GM19438 (cell line): ENCODE measurements at regions not wholly inside any gene's neighbourhood (a gene's known extent, or its start where the extent isn't known, plus 50 kb on each side); places are given as distances from the start of the nearest gene placed in this dataset.
"Not testable (repeated sequence)": the region's sequence is repeated elsewhere in the genome, so short reads cannot be mapped to it uniquely, and the experiment has no call there.

ENCODE experiments used
- ATAC-seq: cut with Tn5 transposase; IDR thresholded peaks from one replicate; pipeline ENCODE4 v1.9.1; 2021; ENCODE audit warnings: low read depth; ENCODE audit not compliant: unreplicated experiment

DNA sequence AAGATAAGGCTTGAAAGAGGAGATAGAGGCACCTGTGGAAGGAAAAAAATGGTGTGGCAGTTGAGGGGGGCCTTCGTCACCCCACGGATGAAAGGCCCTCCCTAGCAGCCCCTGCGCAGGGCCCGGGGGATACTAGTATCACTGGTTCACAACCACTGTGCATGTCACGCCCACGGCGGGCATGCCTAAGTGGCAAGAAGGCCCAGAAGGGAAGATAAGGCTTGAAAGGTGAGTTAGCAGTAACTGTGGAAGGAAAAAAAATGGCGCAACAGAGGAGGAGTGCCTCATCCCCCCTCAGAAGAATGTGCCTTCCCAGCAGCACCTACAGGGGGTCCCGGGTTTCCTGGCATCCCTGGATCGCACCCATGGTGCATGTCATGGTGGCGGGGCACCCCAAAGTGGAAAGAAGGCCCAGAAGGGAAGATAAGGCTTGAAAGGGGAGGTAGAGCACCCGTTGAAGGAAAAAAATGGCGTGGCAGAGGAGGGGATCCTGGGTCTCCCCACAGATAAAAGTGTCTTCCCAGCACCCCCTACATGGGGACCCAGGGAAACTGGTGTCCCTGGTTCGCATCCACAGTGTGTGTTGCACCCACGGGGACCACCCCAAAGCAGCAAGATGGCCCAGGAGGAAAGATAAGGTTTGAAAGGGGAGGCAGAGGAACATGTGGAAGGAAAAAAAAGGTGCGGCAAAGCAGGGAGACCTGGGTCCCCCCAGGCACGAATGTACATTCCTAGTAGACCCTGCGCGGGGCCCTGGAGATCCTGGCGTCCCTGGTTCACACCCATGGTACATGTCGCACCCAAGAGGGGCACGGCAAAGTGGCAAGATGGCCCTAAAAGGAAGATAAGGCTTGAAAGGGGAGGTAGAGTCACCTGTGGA lies 279.2 kb downstream of the ALG10 start:
- no peak for ATAC-seq

DNA sequence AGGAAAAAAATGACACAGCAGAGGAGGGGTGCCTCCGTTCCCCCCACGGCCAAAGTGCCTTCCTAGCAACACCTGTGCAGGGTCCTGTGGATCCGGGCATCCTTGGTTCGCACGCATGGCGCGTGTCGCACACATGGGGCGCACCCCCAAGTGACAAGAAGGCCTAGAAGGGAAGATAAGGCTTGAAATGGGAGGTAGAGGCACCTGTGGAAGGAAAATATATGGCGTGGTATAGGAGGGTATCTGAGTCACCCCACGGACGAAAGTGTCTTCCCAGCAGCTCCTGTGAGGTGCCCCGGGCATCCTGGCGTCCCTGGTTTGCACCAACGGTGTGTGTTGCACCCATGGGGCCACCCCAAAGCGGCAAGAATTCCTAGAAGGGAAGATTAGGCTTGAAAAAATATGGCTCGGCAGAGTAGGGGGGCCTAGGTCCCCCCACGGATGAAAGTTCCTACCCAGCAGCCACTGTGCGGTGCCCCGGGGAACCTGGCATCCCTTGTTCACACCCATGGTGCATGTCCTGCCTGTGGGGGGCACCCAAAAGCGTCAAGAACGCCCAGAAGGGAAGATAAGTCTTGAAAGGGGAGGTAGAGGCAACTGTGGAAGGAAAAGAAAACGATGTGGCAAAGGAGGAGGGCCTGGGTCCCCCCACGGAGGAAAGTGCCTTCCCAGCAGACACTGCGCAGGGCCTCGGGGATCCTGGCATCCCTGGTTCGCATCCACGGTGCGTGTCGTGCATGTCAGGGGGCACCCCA lies 280.0 kb downstream of the ALG10 start:
- no peak for ATAC-seq

DNA sequence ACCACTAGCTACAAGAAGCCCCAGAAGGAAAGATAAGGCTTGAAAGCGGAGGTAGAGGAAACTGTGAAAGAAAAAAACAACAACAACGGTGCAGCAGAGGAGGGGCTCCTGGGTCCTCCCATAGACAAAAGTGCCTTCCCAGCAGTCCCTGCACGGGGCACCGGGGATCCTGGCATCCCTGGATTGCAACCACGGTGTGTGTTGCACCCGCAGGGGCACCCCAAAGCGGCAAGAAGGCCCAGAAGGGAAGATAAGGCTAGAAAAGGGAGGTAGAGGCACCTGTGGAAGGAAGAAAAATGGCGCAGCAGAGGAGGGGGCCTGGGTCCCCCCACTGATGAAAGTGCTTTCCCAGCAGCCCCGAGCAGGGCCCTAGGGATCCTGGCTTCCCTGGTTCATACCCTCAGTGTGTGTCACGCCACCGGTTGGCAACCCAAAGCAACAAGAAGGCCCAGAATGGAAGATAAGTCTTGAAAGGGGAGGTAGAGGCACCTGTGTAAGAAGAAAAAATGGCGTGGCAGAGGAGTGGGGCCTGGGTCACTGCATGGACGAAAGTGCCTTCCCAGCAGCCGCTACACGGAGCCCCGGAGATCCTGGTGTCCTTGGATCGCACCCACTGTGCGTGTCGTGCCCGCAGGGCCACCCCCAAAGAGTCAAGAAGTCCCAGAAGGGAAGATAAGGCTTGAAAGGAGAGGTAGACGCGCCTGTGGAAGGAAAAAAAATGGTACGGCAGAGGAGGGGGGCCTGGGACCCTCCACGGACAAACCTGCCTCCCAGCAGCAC lies 281.0 kb downstream of the ALG10 start:
- ATAC-seq = no peak

DNA sequence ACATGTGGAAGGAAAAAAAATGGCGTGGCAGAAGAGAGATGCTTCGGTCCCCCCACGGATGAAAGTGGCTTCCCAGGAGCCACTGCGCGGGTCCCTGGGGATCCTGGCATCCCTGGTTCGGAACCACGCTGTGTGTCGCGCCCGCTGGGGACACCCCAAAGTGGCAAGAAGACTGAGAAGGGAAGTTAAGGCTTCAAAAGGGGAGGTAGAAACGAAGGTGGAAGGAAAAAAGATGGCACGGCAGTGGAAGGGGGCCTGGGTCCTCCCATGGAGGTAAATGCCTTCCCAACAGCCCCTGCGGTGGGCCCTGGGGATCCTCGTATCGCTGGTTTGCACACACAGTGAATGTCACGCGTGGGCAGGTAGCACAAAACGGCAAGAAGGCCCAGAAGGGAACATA lies 281.7 kb downstream of the ALG10 start:
- no peak for ATAC-seq

DNA sequence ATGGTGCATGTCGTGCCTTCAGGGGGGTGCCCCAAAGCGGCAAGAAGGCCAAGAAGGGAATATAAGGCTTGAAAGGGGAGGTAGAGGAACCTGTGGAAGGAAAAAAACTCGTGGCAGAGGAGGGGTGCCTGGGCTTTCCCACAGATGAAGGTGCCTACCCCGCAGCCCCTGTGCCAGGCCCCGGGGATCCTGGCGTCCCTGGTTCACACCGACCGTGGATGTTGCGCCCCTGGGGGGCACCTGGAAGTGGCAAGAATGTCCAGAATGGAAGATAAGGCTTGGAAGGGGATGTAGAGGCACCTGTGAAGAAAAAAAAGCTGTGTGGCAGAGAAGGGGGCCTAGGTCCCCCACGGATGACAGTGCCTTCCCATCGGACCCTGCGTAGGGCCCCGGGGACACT lies 282.2 kb downstream of the ALG10 start:
- ATAC-seq = no peak

DNA sequence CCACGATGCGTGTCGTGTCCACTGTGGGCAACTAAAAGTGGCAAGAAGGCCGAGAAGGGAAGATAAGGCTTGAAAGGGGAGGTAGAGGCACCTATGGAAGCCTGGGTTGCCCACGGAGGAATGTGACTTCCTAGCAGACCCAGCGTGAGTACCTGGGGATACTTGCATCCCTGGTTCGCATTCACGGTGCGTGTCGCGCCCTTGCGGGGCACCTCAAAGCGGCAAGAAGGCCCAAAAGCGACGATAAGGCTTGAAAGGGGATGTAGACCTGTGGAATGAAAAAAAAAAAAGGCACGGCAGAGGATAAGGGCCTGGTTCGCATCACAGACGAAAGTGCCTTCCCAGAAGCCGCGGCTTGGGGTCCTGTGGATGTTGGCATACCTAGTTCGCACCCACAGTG lies 282.9 kb downstream of the ALG10 start:
- no peak for ATAC-seq

DNA sequence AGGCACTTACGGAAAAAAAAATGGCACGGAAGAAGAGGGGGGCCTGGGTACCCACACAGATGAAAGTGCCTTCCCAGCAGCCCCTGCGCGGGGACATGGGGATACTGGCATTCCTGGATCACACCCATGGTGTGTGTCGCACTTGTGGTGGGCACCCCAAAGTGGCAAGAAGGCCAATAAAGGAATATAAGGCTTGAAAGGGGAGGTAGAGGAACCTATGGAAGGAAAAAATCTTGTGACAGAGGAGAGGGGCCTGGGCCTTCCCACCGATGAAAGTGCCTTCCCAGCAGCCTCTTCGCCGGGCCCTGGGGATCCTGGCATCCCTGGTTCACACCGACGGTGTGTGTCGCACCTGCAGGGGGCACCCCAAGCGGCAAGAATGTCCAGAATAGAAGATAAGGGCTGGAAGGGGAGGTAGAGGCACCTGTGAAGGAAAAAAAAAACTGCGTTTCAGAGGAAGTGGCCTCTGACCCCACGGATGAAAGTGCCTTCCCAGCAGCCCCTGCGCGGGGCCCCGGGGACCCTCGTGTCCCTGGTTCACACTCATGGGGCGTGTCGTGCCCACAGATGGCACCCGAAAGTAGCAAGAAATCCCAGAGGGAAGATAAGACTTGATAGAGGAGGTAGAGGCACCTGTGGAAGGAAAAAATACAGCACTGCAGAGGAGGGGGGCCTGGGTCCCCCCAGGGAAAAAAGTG lies 284.0 kb downstream of the ALG10 start:
- ATAC-seq = no peak

DNA sequence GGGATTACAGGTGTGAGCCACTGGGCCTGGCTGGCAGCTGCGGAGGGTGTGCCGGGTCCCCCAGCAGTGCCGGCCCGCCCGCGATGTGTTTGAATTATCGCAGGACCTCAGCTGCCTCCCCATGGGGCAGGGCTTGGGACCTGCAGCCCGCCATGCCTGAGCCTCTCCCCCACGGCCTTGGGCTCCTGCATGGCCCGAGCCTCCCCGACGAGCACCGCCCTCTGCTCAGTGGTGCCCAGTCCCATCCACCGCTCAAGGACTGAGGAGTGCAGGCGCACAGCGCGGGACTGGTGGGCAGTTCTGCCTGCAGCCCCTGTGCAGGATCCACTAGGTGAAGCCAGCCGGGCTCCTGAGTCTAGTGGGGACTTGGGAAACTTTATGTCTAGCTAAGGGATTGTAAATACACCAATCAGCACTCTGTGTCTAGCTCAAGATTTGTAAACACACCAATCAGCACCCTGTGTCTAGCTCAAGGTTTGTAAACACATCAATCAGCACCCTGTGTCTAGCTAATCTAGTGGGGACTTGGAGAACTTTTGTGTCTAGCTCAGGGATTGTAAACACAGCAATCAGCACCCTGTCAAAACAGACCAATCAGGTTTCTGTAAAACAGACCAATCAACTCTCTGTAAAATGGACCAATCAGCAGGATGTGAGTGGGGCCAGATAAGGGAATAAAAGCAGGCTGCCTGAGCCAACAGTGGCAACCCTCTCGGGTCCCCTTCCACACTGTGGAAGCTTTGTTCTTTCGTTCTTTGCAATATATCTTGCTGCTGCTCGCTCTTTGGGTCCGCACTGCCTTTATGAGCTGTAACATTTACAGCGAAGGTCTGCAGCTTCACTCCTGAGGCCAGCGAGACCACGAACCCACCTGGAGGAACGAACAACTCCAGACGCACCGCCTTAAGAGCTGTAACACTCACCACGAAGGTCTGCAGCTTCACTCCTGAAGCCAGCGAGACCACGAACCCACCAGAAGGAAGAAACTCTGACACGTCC lies 287.8 kb downstream of the ALG10 start:
- not testable (repeated sequence) for ATAC-seq

DNA sequence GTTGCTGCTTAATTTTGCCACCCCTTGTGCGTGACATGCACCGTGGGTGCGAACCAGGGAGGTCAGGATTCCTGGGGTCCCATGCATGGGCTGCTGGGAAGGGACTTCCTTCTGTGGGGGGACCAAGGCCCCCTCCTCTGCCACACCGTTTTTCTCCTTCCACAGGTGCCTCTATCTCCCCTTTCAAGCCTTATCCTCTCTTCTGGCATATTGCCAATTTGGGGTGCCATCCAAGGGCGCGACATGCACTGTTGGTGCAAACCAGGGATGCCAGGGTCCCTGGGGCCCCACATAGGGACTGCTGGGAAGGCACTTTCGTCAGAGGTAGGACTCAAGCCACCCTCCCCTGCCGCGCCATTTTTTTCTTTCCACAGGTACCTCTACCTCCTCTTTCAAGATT lies 289.0 kb downstream of the ALG10 start:
- no peak for ATAC-seq

DNA sequence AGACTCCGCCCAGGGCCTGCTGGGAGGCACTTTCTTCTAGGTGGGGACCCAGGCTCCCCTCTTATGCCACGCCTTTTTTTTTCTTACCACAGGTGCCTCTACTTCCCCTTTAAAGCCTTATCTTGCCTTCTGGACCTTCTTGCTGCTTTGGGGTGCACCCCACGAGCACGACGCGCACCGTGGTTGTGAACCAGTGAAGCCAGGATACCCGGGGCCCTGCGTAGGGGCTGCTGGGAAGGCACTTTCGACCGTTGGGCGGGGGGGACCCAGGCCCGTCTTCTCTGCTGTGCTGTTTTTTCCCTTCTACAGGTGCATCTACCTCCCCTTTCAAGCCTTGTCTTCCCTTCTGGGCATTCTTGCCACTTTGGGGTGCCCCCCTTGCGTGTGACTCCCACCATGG lies 305.4 kb downstream of the ALG10 start:
- no peak for ATAC-seq

DNA sequence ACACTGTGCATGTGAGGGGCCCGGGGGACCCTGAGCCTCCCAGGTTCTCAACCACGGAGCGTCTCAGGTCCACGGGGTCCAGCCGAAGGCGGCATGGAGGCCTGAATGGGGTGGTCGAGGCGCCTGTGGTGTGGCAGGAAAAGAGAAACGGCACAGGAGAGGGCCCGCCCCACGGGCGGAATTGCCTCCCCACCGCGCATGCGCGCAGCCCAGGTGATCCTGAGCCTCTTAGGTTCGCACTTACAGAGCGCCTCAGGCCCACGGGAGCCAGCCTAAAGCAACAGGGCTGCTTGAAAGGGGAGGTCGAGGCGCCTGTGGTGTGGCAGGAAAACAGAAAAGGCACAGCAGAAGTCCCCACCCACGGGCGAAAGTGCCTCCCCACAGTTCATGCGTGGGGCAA lies 311.0 kb downstream of the ALG10 start:
- no peak for ATAC-seq

DNA sequence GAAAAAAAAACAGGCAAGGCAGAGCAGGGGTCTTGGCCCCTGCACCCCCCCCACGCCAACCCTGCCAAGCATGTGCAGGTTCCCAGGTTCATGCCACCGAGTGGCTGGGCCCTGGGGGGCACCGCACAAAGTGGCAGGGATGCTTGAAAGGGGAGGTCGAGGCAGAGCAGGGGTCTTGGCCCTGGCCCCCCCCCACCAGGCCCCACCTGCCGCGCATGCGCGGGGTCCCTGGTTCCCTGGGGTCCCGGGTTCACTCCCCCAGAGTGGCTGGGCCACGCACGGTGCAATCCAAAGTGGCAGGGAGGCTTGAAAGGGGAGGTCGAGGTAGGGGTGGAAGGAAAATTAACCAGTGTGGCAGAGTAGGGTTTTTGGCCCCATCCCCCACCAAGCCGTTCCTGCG lies 312.2 kb downstream of the ALG10 start:
- ATAC-seq = no peak

DNA sequence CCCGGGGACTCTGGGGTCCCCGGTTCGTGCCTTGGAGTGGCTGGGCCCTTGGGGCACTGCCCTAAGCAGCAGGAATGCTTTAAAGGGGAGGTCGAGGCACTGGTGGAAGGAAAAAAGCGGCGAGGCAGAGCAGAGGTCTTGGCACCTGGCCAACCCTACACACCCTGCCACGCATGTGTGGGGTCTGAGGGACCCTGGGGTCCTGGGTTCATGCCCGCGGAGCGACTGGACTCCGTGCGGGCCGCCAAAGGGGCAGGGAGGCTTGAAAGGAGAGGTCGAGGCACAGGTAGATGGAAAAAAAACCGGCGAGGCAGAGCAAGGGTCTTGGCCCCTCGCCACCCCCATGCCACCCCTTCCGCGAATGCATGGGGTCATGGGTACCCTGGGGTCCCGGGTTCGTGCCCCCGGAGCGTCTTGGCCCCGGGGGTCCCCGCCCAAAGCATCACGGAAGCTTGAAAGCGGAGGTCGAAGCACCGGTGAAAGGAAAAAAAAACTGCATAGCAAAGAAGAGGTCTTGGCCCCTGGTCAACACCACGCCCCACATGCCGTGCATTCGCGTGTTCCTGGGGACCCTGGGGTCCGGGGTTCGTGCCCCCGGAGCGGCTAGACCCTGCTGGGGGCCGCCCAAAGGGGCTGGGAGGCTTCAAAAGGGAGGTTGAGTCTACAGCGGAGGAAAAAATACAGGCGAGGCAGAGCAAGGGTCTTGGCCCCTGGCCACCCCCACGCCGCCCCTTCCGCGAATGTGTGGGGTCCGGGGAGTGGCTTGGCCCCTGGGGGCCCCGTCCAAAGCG lies 312.9 kb downstream of the ALG10 start:
- ATAC-seq = no peak

DNA sequence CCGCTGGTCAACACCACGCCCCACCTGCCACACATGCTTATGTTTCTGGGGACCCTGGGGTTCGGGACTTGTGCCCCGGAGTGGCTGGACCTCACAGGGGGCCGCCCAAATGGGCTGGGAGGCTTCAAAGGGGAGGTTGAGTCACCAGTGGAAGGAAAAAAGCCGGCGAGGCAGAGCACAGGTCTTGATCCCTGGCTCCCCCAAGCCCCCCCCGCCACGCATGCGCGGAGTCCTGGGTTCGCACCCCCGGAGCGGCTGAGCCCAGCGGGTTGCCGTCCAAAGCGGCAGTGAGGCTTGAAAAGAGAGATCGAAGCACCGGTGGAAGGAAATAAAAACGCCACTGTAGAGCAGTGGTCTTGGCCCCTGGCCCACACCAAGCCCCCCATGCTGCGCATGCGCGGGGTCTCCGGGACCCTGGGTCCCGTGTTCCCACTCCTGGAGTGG lies 313.5 kb downstream of the ALG10 start:
- no peak for ATAC-seq

DNA sequence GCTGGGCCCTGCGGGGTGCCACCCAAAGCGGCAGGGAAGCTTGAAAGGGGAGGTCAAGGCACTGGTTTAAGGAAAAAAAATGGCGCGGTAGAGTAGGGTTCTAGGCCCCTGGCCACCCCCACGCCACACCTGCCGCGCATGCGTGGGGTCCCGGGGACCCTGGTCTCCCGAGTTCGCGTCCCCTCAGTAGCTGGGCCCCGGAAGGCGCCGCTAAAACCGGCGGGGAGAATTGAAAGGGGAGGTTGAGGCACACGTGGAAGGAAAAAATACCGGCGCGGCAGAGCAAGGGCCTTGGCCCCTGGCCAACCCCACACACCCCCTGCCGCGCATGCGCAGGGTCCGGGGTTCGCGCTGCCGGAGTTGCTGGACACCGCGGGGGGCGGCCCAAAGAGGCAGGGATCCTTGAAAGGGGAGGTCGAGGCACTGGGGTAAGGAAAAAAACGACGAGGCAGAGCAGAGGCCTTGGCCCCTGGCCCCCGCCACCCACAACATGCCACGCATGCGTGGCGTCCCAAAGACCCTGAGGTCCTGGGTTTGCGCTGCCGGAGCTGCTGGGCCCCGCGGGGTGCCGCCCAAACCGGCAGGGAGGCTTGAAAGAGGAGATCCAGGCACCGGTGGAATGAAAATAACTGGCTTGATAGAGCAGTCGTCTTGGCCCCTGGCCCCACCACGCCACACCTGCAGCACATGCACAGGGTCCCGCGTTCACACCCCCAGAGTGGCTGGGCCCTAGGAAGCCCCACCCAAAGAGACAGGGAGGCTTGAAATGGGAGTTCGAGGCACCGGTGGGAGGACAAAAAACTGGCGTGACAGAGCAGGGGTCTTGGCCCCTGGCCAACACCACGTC lies 314.5 kb downstream of the ALG10 start:
- no peak for ATAC-seq

DNA sequence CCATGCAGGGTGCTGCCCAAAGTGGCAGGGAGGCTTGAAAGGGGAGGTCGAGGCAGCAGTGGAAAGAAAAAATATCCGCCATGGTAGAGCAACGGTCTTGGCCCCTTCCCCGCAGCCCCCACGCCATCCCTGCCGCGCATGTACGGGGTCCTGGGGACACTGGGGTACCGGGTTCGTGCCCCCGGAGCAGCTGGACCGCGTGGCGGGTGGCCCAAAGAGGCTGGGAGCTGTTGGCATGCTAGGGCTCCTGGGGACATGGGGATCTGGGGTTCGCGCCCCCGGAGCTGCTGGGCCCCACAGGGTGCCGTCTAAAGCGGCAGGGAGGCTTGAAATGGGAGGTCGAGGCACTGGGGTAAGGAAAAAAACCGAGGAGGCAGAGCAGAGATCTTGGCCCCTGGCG lies 316.5 kb downstream of the ALG10 start:
- no peak for ATAC-seq

DNA sequence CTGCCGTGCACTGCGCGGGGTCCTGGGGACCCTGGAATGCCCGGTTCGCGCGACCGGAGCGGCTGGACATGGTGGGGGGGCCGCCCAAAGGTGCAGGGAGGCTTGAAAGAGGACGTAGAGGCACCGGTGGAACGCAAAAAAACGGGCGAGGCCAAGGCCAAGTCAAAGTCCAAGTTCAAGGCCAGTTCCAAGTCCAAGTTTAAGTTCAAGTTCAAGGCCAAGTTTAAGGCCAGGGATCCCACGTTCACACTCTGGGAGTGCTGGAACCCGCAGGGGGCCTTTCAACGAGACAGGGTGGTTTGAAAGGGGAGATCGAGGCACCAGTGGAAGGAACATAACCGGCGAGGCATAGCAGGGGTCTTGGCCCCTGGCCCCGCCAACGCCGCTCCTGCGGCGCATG lies 317.6 kb downstream of the ALG10 start:
- no peak for ATAC-seq
